Fibroblast of villous mesenchyme (primary cell): ENCODE measurements at regions not wholly inside any gene's neighbourhood (a gene's known extent, or its start where the extent isn't known, plus 50 kb on each side); places are given as distances from the start of the nearest gene placed in this dataset.

Experiments
- DNase-seq: peaks from one replicate; pipeline ENCODE4 v3.0.0-alpha.2; 2010; ENCODE audit warnings: low read depth
- H3K4me3 ChIP-seq: 2 replicates; pipeline ENCODE4 v1.5.1; 2011; ENCODE audit warnings: low read depth, mild to moderate bottlenecking, low read length
- TF ChIP-seq, protein P1 (sequence below): IDR thresholded peaks from 2 replicates; pipeline ENCODE4 v1.5.1; 2012; ENCODE audit warnings: low read depth, mild to moderate bottlenecking, low read length; ENCODE audit not compliant: insufficient read depth

DNA sequence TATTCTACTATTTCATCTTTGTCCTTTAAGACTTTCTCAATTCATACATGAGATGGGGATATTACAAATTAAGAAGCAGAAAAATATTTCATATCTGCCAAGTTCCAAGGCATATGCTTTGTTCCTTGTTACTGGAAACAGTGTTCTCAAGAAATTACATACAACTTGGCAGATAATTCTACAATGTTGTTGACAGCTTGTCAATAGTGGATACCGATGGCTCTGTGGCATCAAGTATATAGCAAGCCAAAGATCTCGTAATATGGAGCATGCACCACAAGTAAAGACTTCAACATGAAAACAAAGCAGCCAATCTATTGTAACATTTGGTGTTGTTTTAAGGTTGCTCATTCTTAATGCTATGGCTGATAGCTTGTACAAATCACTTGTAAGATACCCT, 598.2 kb upstream of the KLHL29 start:
- no peak overlapping the region for H3K4me3 ChIP-seq
- no peak for DNase-seq
- TF ChIP-seq, protein P1, sequence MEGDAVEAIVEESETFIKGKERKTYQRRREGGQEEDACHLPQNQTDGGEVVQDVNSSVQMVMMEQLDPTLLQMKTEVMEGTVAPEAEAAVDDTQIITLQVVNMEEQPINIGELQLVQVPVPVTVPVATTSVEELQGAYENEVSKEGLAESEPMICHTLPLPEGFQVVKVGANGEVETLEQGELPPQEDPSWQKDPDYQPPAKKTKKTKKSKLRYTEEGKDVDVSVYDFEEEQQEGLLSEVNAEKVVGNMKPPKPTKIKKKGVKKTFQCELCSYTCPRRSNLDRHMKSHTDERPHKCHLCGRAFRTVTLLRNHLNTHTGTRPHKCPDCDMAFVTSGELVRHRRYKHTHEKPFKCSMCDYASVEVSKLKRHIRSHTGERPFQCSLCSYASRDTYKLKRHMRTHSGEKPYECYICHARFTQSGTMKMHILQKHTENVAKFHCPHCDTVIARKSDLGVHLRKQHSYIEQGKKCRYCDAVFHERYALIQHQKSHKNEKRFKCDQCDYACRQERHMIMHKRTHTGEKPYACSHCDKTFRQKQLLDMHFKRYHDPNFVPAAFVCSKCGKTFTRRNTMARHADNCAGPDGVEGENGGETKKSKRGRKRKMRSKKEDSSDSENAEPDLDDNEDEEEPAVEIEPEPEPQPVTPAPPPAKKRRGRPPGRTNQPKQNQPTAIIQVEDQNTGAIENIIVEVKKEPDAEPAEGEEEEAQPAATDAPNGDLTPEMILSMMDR, result no peak

- no peak for DNase-seq
- H3K4me3 ChIP-seq, result no peak overlapping the region
- TF ChIP-seq, protein P1, result no peak
Observed at GRCh38 chr2:22787745-22788144, 597.2 kb upstream of the KLHL29 start.

- TF ChIP-seq, protein P1, result no peak
- DNase-seq, result no peak
- H3K4me3 ChIP-seq, result no peak overlapping the region
Observed at GRCh38 chr2:22788749-22789327, 596.1 kb upstream of the KLHL29 start.

DNA sequence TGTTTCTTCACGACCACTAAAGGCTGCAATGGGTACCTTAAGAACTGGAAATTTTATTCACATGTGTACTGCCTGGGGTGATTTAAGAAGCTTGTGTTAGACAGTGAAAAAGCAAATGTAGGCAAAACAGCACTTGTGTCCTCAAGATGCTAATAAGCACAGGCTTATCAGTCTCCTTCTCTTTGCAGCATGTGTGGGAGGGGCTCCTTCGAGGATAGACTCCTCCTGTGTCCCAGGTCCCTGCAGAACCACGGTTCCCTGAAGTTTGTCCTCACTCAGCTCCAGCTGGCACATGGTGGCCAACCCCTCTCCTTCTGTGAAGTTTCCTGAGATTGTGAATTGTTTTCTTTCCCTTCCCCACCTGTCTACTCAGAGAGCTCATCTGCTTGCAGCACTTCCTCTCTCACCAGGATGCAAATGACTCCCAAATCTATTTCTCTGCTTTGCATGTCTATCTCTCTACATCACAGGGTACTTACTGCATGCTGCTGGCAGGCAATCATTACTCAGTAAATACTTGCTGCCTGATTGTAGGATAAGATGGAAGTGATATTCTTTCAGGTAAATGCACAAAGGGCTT, 589.6 kb upstream of the KLHL29 start:
- TF ChIP-seq, protein P1, result no peak
- no peak for DNase-seq
- H3K4me3 ChIP-seq, result no peak overlapping the region

DNA sequence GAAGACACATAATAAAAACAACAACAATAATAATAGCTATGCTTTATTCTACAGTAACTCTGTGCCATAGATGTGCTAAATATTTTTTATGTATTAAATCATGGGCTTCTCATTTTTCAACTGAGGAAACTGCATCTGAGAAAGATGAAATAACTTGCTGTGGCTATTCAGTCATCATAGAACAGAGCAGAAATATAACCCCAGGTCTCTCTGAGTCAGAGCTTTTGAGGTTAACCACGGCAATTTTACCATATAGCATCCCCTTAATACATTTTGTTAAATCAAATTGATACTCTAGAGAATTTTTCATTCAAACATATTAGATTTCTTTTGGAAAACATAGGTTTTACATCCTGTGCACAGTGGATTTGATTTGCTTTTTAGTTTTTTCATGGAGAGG, 586.6 kb upstream of the KLHL29 start:
- H3K4me3 ChIP-seq, result no peak overlapping the region
- no peak for DNase-seq
- TF ChIP-seq, protein P1, result no peak

DNA sequence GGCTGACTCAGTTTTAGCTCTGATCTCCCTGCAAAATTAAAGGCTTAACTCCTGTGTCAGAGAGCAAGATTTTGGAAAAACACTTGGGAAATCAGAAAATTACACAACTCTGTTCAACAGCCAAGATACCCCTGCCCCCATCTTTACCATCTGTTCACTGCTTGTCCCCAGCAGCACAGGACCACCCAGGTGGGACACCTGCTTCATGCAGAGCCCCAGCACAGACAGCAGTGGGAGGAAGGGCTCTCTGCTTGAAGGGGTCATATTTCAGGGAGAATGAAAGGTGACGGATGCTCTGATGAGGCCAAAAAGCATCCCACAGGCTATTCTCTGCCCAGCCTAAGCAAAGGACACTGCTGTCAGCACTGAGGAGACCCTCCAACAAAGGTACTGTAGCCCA, 584.6 kb upstream of the KLHL29 start:
- no peak for DNase-seq
- H3K4me3 ChIP-seq, result no peak overlapping the region
- TF ChIP-seq, protein P1, result no peak

- no peak overlapping the region for H3K4me3 ChIP-seq
- DNase-seq, result no peak
- TF ChIP-seq, protein P1, result no peak
Observed at GRCh38 chr2:22801071-22801470, 583.9 kb upstream of the KLHL29 start.
